Limb (tissue), 2 donors: ENCODE measurements at regions not wholly inside any gene's neighbourhood (a gene's known extent, or its start where the extent isn't known, plus 50 kb on each side); places are given as distances from the start of the nearest gene placed in this dataset.

ENCODE experiments used
- DNase-seq, 2 donors: peaks; one replicate each; pipeline ENCODE4 v3.0.0-alpha.2; 2016; ENCODE audit errors: extremely low spot score in 2 of 2

DNA sequence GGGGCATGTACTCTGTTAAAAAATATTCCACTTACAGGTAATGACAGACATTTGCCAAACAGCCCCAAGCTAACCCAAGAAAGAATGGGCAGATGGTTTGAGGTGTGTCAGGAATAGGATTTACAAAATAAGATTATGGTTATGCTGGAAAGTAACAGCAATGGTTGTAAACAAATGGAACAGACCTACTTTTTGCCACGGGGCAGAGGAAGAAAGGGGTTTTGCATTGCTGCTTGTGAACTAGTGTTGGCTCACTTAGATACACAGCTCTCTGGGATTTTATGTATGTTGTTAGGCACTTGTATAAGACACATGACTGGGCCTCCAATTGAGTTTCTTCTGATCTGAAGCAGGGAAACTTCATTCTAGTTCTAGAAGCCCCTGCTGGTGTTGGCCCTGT lies 191.5 kb upstream of the GDNF start:
- no peak for DNase-seq

DNA sequence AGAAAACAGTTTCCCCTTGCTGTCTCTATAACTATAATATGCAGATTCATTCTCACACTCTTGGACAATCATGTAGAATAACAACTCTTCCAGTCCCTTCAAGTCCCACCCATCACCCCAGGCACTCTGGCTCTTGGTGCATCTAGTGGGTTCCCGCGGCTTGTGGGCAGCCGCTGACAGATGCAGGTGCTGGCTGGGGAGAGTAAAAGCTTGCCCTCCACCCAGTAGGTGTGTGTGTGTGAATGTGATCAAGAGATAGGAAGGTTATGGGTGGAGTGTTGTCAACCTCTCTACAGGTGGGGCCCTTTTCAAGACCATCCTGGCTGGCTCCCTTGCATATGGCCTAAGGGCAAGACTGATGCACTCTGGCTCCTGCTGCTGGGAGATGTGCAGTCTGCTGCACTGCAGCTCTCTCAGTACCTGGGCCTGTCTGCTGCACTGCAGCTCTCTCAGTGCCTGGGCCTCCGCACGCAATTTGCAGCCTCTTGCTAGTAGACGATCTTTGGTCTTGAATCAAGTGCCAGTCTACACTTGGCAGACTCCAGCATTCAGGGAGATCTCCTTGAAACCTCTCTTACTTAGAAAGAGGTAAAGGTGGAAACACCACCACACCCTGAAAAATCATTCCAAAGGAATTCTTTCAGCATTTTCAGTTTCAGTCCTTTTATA lies 189.7 kb upstream of the GDNF start:
- no peak for DNase-seq

DNA sequence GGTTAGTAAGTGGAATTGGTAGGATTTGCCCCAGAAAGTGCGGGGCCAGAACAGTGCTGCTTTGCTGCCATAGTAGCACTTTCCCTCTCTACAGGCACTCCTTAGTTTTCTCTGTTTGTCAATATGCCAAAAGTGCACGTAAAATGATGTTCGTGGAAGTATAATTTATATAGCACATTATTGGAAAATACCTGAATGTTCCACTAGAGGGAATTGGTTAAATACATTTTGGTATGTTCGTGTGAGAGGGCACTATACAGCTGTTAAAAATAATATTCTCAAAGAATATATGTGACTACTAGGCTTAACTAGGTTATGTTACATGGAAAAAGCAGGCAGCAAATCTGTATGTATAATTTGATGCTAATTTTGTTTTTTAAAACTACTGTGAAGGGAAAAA lies 184.0 kb upstream of the GDNF start:
- no peak for DNase-seq

DNA sequence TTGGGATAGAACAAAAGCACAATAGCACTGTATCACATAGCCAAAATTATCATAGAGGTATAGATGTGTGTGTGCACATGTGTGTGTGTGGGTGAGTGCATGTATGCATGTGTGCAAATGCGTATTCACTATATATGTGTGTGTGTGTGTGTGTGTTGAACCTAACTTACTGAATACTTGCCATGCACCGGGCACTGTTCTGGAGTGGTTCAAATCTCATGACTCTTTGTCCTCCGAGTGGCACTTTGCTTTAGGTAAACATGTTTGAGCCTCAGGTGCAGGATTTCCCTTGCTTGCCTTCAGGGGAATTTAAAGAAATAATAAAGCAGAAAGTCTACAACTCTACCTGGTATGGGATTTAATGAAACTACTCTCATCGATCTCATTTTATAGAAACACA lies 183.5 kb upstream of the GDNF start:
- DNase-seq = no peak

DNA sequence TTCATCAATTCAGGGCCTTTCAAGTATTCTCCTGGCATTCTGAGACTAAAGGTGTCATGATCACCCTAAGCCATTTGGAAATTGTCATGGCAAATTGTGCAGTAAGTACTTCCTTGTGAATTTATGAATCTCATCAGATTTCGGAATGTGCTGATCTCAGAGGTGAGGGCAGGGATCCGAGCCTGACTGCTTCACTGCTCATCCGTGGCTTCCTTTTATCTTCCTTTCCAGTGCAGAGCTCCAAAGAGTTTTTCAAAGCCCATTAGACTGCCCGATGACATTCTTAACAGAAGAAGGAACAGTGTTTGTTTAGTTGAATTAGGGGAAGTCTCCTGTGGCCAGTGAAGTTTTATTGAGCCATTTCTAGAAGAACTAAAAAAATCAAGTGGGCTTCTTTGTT lies 182.8 kb upstream of the GDNF start:
- no peak for DNase-seq

GRCh38 chr5:38018016-38018415 lies 178.2 kb upstream of the GDNF start:
- no peak for DNase-seq

DNA sequence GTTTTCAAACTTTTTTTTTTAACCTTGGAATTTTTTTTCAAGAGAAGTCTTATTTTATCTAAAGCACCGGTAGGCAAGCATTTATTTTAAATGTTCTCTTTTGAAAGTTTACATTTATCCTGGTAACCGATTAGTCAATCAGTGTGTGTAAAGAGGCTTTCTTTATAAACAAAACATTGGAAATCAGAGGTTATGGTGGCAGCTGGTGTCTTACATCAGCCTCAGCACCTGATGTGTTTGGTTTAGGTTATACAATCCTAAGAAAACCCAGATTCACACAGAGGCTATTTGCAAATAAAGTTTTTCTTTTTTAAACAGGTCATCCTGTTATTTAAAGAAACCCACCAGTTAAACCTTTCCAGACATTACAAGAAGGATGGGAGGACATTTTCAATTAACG lies 173.3 kb upstream of the GDNF start:
- DNase-seq = no peak

- DNase-seq = no peak
Observed at GRCh38 chr5:38011668-38012188, 171.9 kb upstream of the GDNF start.

DNA sequence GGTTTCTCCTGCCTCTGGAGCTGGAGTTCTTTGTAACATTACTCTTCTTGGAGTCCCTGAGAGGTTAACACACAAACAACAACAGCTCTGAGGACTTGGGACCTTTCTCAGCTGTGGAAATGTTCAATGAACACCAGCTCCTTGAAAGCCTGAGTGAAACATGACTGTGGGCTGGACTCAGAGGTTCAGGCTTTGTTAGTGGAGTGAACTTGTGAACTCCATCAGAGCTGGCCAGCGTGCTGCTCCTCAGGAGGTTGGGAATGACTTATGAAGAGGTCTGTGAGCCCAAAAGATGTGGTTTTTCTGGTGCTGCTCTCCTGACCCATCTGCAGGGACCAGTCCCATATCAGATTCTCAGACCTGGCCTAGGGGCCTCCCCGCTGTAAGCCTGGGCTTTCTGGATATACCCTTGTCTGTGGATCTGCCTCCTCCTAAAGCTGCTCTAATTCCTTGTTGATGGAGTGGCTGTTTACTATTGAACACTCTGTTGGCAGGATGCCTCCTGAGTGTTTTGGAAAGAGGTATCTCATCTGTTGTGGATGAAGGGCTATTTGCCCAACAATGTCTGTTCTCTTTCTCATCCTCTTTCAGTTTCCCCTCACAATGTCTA lies 170.0 kb upstream of the GDNF start:
- DNase-seq = no peak

GRCh38 chr5:38008198-38008597 lies 168.4 kb upstream of the GDNF start:
- no peak for DNase-seq

- DNase-seq = no peak
Observed at GRCh38 chr5:37999593-37999992, 159.8 kb upstream of the GDNF start.

DNA sequence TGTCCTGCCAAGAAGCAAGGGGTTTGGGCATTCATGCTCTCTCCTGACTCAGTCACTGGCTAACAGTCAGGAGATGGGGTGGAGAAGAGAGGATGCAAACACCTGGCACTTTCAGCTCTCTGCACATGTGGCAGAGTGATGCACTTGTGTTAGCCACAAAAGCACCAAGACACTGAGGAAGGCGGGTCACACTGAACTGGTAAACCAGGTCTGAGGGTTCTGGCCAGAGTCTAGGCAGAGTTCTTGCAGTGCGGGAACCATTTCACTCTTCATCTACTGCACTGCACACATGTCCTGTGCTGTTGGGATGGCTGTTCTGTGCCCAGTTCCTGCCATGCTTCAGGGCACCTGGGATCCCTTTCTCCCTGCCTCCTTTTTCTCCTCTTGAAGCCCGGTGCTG lies 157.1 kb upstream of the GDNF start:
- no peak for DNase-seq

DNA sequence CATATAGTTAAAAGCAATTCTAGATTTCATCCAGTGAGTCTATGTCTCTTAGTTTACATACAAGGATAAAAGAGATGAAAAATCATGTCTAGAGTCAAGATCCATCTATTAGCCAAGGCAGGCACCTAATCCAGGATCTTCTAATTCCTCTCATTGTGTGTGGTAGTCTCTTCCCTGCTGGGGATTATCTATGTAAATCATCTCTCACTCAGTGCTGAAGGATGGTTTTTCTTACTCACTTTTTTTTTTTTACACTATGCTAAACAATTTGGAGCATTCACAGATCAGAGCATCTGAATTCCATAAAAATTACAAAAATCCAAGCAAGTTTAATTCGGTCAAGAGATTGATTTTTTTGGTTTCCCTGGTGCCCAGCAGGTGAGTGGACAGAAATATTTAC lies 154.9 kb upstream of the GDNF start:
- no peak for DNase-seq

DNA sequence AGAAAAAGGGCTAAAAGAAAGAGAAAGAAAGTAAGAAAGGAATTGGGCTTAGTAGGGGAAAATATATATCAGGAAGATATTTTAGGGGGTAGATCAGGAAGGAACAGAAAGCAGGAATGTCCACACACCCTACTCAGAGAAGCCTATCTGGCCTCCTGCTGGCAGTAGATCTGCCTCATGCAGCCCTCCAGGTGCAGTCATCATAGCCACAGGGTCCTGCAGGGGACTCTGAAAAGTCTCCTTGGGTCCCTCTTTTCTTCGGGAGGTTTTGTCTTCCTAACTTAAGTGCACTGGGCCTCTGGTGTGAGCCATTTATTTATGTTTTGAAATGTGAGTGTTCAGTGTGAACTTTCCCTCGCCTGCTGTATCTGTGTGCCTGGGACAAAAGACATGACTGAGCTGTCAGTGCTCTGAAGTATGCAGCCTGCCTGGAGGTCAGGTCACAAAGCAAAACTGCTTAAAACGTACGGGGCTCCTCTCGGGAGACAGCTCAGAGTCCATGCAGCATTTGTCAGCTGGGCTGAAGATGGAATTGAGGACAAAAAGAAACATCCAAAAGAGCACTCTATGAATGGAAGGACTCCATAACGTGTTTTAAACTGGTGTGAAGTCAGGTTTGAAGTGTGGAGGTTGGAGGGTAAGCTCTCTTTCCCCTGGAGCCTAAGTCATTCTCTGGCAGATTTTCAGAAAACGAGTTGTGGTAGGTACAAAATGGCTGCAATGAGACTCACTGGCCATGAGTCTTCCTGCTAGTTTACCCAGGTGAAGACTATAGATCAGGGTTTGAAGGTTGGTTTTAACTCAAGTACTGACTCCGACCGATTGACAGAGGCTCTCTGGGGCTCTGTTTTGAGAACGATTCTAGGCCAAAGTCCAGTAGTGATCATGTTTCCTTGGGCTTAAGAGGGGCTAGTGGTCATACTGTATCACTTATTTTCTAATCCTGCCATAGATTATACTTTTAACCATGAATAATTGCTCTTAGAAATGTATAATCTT lies 151.8 kb upstream of the GDNF start:
- no peak for DNase-seq

- DNase-seq = no peak
Observed at GRCh38 chr5:37989884-37990283, 150.0 kb upstream of the GDNF start.

DNA sequence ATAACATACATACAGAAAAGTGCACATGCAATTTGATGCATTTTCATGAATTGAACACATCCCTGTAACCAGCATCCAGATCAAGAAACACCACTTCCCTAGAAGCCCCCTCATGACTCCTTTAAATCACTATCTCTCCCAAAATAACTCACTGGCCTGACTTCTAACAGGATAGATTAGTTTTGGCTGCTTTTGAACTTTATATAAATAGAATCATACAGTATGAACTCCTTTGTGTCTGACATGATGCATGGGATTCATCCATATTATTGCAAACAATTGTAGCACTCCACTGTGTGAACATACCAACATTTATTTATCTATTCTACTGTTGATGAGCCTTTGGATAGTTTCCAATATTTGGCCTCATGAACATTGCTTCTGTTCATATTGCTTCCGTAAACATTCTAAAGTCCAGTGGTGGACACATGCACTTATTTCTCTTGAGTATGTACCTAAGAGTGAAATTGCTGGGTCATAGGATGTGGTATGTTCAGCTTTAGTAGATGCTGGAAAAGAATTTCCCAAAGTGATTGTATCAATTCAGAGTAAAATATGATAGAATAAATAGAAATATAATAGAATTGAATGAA lies 148.7 kb upstream of the GDNF start:
- DNase-seq = no peak

- DNase-seq = no peak
Observed at GRCh38 chr5:37984300-37984699, 144.5 kb upstream of the GDNF start.

DNA sequence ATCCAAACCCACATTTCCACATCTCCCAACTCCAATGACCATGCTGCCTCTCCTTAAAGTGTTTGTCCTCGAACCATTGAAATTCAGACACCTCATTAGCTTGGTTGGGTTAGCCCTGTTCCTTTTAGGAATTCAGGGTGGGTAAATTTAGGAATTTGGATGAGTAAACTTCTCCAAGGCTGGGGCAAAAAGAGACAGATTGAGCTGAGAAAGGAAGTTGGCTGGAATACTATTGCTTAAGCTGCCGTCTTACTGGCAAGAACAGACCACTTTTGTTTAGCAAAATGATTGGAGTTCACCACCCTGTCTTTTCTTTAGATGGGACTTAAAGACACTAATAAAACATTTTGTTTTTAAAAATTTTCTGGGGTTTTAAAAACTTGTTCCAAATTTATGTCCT lies 143.6 kb upstream of the GDNF start:
- DNase-seq = no peak

- DNase-seq = no peak
Observed at GRCh38 chr5:37979559-37979958, 139.7 kb upstream of the GDNF start.

GRCh38 chr5:37975531-37975930 lies 135.7 kb upstream of the GDNF start:
- no peak for DNase-seq

GRCh38 chr5:37971483-37972024 lies 131.7 kb upstream of the GDNF start:
- DNase-seq = no peak

GRCh38 chr5:37966871-37967270 lies 127.0 kb upstream of the GDNF start:
- DNase-seq = no peak
